ENCODE measurements at regions not wholly inside any gene's neighbourhood (a gene's known extent, or its start where the extent isn't known, plus 50 kb on each side); places are given as distances from the start of the nearest gene placed in this dataset.

GRCh38 chr11:87490671-87491070, 452.9 kb downstream of the TMEM135 start:
- Histone ChIP-seq H3K9me3 (no peaks in the 10 kb centered on the region), H3K27me3 (replicated peaks in 1 of 2; ENCODE audit: control insufficient read depth in 2 of 2, extremely low read depth in 1 of 2, insufficient read depth in 2 of 2, low read length in 1 of 2) (no peaks in the 10 kb centered on the region), H3K27ac (ENCODE audit: low read length) (no peak overlapping the region), H3K4me3 (ENCODE audit: control insufficient read depth in 1 of 2, extremely low read depth in 1 of 2, low read length in 1 of 2) (no peak overlapping the region), H3K4me1 (ENCODE audit: control insufficient read depth in 1 of 2, extremely low read depth in 1 of 2, insufficient read depth in 2 of 2, low read length in 2 of 2) (no peaks in the 10 kb centered on the region), H3K36me3 (ENCODE audit: control insufficient read depth in 2 of 2, extremely low read depth in 1 of 2, insufficient read depth in 1 of 2, low read length in 1 of 2) (no peaks in the 10 kb centered on the region)
- Mint-ChIP-seq H3K27ac (no peak overlapping the region), H3K36me3 (no peaks in the 10 kb centered on the region), H3K4me3 (no peak overlapping the region), H3K27me3 (no peaks in the 10 kb centered on the region), H3K9me3 (peaks cover 3 to 12% (median 6%) of the 10 kb centered on the region in 3 donors), H3K4me1 (no peaks in the 10 kb centered on the region)
- ChIA-PET CTCF (no interaction called here), POLR2A (no interaction called here)
- DNase-seq: no peak
- ATAC-seq (replicated peaks in 1 of 4): no peak

DNA sequence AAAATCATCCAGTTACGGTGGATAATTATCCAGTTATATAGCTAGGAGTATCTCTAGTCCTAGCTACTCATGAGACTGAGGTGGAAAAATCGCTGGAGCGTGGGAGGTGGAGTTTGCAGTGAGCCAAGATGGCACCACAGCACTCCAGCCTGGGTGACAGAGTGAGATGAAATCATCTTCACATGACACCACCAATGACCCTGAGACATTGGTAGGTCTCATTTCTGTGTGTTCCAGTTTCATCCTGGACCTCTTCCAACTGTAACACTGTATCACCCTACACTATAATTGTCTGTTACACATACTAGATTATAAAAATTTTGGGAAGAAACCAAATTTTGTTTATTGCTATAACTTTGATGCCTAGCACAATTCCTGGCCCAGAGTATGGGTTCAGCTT, 446.8 kb downstream of the TMEM135 start:
- no peaks in the 10 kb centered on the region for H3K27me3 ChIP-seq (replicated peaks in 1 of 2; ENCODE audit: control insufficient read depth in 2 of 2, extremely low read depth in 1 of 2, insufficient read depth in 2 of 2, low read length in 1 of 2)
- Mint-ChIP-seq H3K36me3 (no peaks in the 10 kb centered on the region), H3K4me1 (no peaks in the 10 kb centered on the region), H3K27ac (no peak overlapping the region), H3K4me3 (no peak overlapping the region), H3K27me3 (peaks cover 5 to 7% of the 10 kb centered on the region in 2 donors), H3K9me3 (peaks cover 0 to 6% (median 0%) of the 10 kb centered on the region in 3 donors)
- no peak overlapping the region for H3K27ac ChIP-seq (ENCODE audit: low read length)
- H3K36me3 ChIP-seq (ENCODE audit: control insufficient read depth in 2 of 2, extremely low read depth in 1 of 2, insufficient read depth in 1 of 2, low read length in 1 of 2): no peaks in the 10 kb centered on the region
- POLR2A ChIA-PET: no interaction called here
- WGBS (ENCODE audit: insufficient coverage): no CpG with 5 or more reads among the region's 3 CpGs
- CTCF ChIA-PET: no interaction called here
- H3K4me1 ChIP-seq (ENCODE audit: control insufficient read depth in 1 of 2, extremely low read depth in 1 of 2, insufficient read depth in 2 of 2, low read length in 2 of 2): no peaks in the 10 kb centered on the region
- no peak for DNase-seq
- H3K4me3 ChIP-seq (ENCODE audit: control insufficient read depth in 1 of 2, extremely low read depth in 1 of 2, low read length in 1 of 2): no peak overlapping the region
- H3K9me3 ChIP-seq: no peaks in the 10 kb centered on the region
- no peak for ATAC-seq (replicated peaks in 1 of 4)

GRCh38 chr11:87477321-87477720, 439.6 kb downstream of the TMEM135 start:
- Mint-ChIP-seq H3K36me3 (no peaks in the 10 kb centered on the region), H3K4me3 (no peak overlapping the region), H3K27ac (no peak overlapping the region), H3K4me1 (no peaks in the 10 kb centered on the region), H3K27me3 (peaks cover 0 to 2% of the 10 kb centered on the region in 2 donors), H3K9me3 (peaks cover 0 to 5% (median 0%) of the 10 kb centered on the region in 3 donors)
- H3K27me3 ChIP-seq (replicated peaks in 1 of 2; ENCODE audit: control insufficient read depth in 2 of 2, extremely low read depth in 1 of 2, insufficient read depth in 2 of 2, low read length in 1 of 2): no peaks in the 10 kb centered on the region
- ChIA-PET POLR2A (no interaction called here), CTCF (no interaction called here)
- ATAC-seq (replicated peaks in 1 of 4) (no peak), DNase-seq (no peak)
- no peaks in the 10 kb centered on the region for H3K9me3 ChIP-seq
- no CpG with 5 or more reads among the region's 2 CpGs for WGBS (ENCODE audit: insufficient coverage)
- no peak overlapping the region for H3K4me3 ChIP-seq (ENCODE audit: control insufficient read depth in 1 of 2, extremely low read depth in 1 of 2, low read length in 1 of 2)
- no peak overlapping the region for H3K27ac ChIP-seq (ENCODE audit: low read length)
- no peaks in the 10 kb centered on the region for H3K36me3 ChIP-seq (ENCODE audit: control insufficient read depth in 2 of 2, extremely low read depth in 1 of 2, insufficient read depth in 1 of 2, low read length in 1 of 2)
- no peaks in the 10 kb centered on the region for H3K4me1 ChIP-seq (ENCODE audit: control insufficient read depth in 1 of 2, extremely low read depth in 1 of 2, insufficient read depth in 2 of 2, low read length in 2 of 2)

DNA sequence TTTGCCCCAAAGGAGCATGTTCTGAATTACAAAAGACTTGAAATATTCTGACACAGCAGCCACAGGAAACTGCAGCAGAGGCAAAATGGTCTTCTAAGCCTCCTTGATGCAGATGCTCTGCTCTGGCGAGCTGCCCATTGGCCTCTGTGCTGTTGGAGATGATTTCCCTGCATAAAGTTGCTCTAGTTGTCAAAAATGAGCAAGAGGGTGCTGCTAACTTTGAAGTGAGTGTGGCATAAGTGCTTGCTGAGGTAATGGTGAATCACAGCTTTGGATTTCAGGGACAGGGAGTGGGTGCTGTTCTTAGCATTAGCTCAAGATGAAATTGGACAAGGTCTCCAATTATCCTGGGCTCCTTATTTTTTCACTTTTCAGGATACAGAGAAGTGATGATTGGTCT, 435.4 kb downstream of the TMEM135 start:
- no peak overlapping the region for H3K27ac Mint-ChIP-seq
- Histone ChIP-seq H3K27ac (ENCODE audit: low read length) (no peak overlapping the region), H3K36me3 (ENCODE audit: control insufficient read depth in 2 of 2, extremely low read depth in 1 of 2, insufficient read depth in 1 of 2, low read length in 1 of 2) (no peaks in the 10 kb centered on the region), H3K9me3 (no peaks in the 10 kb centered on the region), H3K27me3 (replicated peaks in 1 of 2; ENCODE audit: control insufficient read depth in 2 of 2, extremely low read depth in 1 of 2, insufficient read depth in 2 of 2, low read length in 1 of 2) (no peaks in the 10 kb centered on the region), H3K4me1 (ENCODE audit: control insufficient read depth in 1 of 2, extremely low read depth in 1 of 2, insufficient read depth in 2 of 2, low read length in 2 of 2) (no peaks in the 10 kb centered on the region), H3K4me3 (ENCODE audit: control insufficient read depth in 1 of 2, extremely low read depth in 1 of 2, low read length in 1 of 2) (no peak overlapping the region)
- peaks cover 2 to 4% of the 10 kb centered on the region in 2 donors for H3K27me3 Mint-ChIP-seq
- 40% methylated on average over 1 of the region's 1 CpG for WGBS (ENCODE audit: insufficient coverage)
- peaks cover 0 to 3% (median 0%) of the 10 kb centered on the region in 3 donors for H3K9me3 Mint-ChIP-seq
- no peak for ATAC-seq (replicated peaks in 1 of 4)
- POLR2A ChIA-PET: no interaction called here
- no peak for DNase-seq
- no peaks in the 10 kb centered on the region for H3K4me1 Mint-ChIP-seq
- CTCF ChIA-PET: no interaction called here
- no peak overlapping the region for H3K4me3 Mint-ChIP-seq
- H3K36me3 Mint-ChIP-seq: no peaks in the 10 kb centered on the region

GRCh38 chr11:87466223-87466622, 428.5 kb downstream of the TMEM135 start:
- no peak overlapping the region for H3K4me3 Mint-ChIP-seq
- no peaks in the 10 kb centered on the region for H3K4me1 ChIP-seq (ENCODE audit: control insufficient read depth in 1 of 2, extremely low read depth in 1 of 2, insufficient read depth in 2 of 2, low read length in 2 of 2)
- no peak for DNase-seq
- peaks cover 4% of the 10 kb centered on the region in 2 donors for H3K27me3 Mint-ChIP-seq
- H3K4me1 Mint-ChIP-seq: no peaks in the 10 kb centered on the region
- no peaks in the 10 kb centered on the region for H3K36me3 Mint-ChIP-seq
- no peak overlapping the region for H3K27ac Mint-ChIP-seq
- H3K36me3 ChIP-seq (ENCODE audit: control insufficient read depth in 2 of 2, extremely low read depth in 1 of 2, insufficient read depth in 1 of 2, low read length in 1 of 2): no peaks in the 10 kb centered on the region
- H3K9me3 ChIP-seq: no peaks in the 10 kb centered on the region
- 63% methylated on average over 1 of the region's 2 CpGs for WGBS (ENCODE audit: insufficient coverage)
- no peaks in the 10 kb centered on the region for H3K9me3 Mint-ChIP-seq
- ChIA-PET POLR2A (no interaction called here), CTCF (no interaction called here)
- H3K27ac ChIP-seq (ENCODE audit: low read length): no peak overlapping the region
- no peaks in the 10 kb centered on the region for H3K27me3 ChIP-seq (replicated peaks in 1 of 2; ENCODE audit: control insufficient read depth in 2 of 2, extremely low read depth in 1 of 2, insufficient read depth in 2 of 2, low read length in 1 of 2)
- no peak for ATAC-seq (replicated peaks in 1 of 4)
- no peak overlapping the region for H3K4me3 ChIP-seq (ENCODE audit: control insufficient read depth in 1 of 2, extremely low read depth in 1 of 2, low read length in 1 of 2)

- Histone ChIP-seq H3K27me3 (replicated peaks in 1 of 2; ENCODE audit: control insufficient read depth in 2 of 2, extremely low read depth in 1 of 2, insufficient read depth in 2 of 2, low read length in 1 of 2) (no peaks in the 10 kb centered on the region), H3K4me3 (ENCODE audit: control insufficient read depth in 1 of 2, extremely low read depth in 1 of 2, low read length in 1 of 2) (no peak overlapping the region), H3K4me1 (ENCODE audit: control insufficient read depth in 1 of 2, extremely low read depth in 1 of 2, insufficient read depth in 2 of 2, low read length in 2 of 2) (no peaks in the 10 kb centered on the region), H3K9me3 (no peaks in the 10 kb centered on the region), H3K36me3 (ENCODE audit: control insufficient read depth in 2 of 2, extremely low read depth in 1 of 2, insufficient read depth in 1 of 2, low read length in 1 of 2) (no peaks in the 10 kb centered on the region), H3K27ac (ENCODE audit: low read length) (no peak overlapping the region)
- no peaks in the 10 kb centered on the region for H3K4me1 Mint-ChIP-seq
- H3K27ac Mint-ChIP-seq: no peak overlapping the region
- no peaks in the 10 kb centered on the region for H3K9me3 Mint-ChIP-seq
- WGBS (ENCODE audit: insufficient coverage): 83% methylated on average over 2 of the region's 4 CpGs
- H3K4me3 Mint-ChIP-seq: no peak overlapping the region
- H3K36me3 Mint-ChIP-seq: no peaks in the 10 kb centered on the region
- no peak for DNase-seq
- no peak for ATAC-seq (replicated peaks in 1 of 4)
- H3K27me3 Mint-ChIP-seq: peaks cover 4% of the 10 kb centered on the region in 2 donors
- CTCF ChIA-PET: no interaction called here
- POLR2A ChIA-PET: no interaction called here
Observed at GRCh38 chr11:87465716-87466115, 428.0 kb downstream of the TMEM135 start.

GRCh38 chr11:87463486-87464102, 425.9 kb downstream of the TMEM135 start:
- no peaks in the 10 kb centered on the region for H3K4me1 Mint-ChIP-seq
- ATAC-seq (replicated peaks in 1 of 4): no peak
- H3K27me3 Mint-ChIP-seq: peaks cover 0 to 4% of the 10 kb centered on the region in 2 donors
- no peaks in the 10 kb centered on the region for H3K36me3 ChIP-seq (ENCODE audit: control insufficient read depth in 2 of 2, extremely low read depth in 1 of 2, insufficient read depth in 1 of 2, low read length in 1 of 2)
- POLR2A ChIA-PET: interaction anchor here in 1 of 2 donors (0.6 kb wide), 1 partner anchor 505 kb away, joined by 5 read pairs; no protein-coding TSS in a partner anchor
- H3K4me1 ChIP-seq (ENCODE audit: control insufficient read depth in 1 of 2, extremely low read depth in 1 of 2, insufficient read depth in 2 of 2, low read length in 2 of 2): no peaks in the 10 kb centered on the region
- no peak for DNase-seq
- H3K4me3 Mint-ChIP-seq: no peak overlapping the region
- CTCF ChIA-PET: no interaction called here
- no peaks in the 10 kb centered on the region for H3K9me3 Mint-ChIP-seq
- no peak overlapping the region for H3K4me3 ChIP-seq (ENCODE audit: control insufficient read depth in 1 of 2, extremely low read depth in 1 of 2, low read length in 1 of 2)
- H3K27me3 ChIP-seq (replicated peaks in 1 of 2; ENCODE audit: control insufficient read depth in 2 of 2, extremely low read depth in 1 of 2, insufficient read depth in 2 of 2, low read length in 1 of 2): no peaks in the 10 kb centered on the region
- H3K9me3 ChIP-seq: no peaks in the 10 kb centered on the region
- no peak overlapping the region for H3K27ac Mint-ChIP-seq
- no peaks in the 10 kb centered on the region for H3K36me3 Mint-ChIP-seq
- H3K27ac ChIP-seq (ENCODE audit: low read length): no peak overlapping the region
- no CpG with 5 or more reads among the region's 4 CpGs for WGBS (ENCODE audit: insufficient coverage)

Measured in T-cell (primary cell).